HepG2 (cell line): ENCODE measurements at regions not wholly inside any gene's neighbourhood (a gene's known extent, or its start where the extent isn't known, plus 50 kb on each side); places are given as distances from the start of the nearest gene placed in this dataset.

Source experiments
- ATAC-seq: fragments of 200-7000 bp; cut with Tn5 transposase; 3 replicates; pipeline ENCODE4 v1.9.1; 2020; ENCODE audit warnings: mild to moderate bottlenecking, moderate library complexity
- BruUV-seq: library from RNA; stranded (reverse); fragments of 400-500 nt; replicated peaks from 2 replicates; lab custom pipeline; 2021; lab: Mats Ljungman, UMichigan
- CTCF ChIA-PET: fragments of 300-600 bp; formaldehyde crosslinking; extraction: SDS; loops from one replicate; lab custom pipeline; 2021; ENCODE audit warnings: low total read pairs, inconsistent platforms, low intra/inter-chr PET ratio; lab: Yijun Ruan, JAX
- POLR2A ChIA-PET: fragments of 350-600 bp; sonication (Branson Sonifier 250); formaldehyde crosslinking; loops from one replicate; lab custom pipeline; 2020; ENCODE audit warnings: antibody characterized with exemption, inconsistent platforms; lab: Yijun Ruan, JAX
- DNase-seq: peaks from one replicate; pipeline ENCODE4 v3.0.0-alpha.2; 2015; ENCODE audit warnings: low spot score
- FAIRE-seq: peaks from 3 replicates; lab custom pipeline; 2011; peaks lifted over from hg19 to GRCh38; lab: Jason Lieb, UNC
- H2AFZ ChIP-seq: one replicate; pipeline ENCODE4 v1.6.1; 2011; ENCODE audit warnings: low read length, inconsistent platforms
- H3K27ac ChIP-seq: fragments of 300-600 bp; 3 replicates; pipeline ENCODE4 v1.8.0; 2011; ENCODE audit warnings: mixed run types, mild to moderate bottlenecking, mixed read lengths, low read length, inconsistent platforms; ENCODE audit not compliant: insufficient read depth; ENCODE audit errors: extremely low read length
- H3K27me3 ChIP-seq, 2 experiments: fragments of 200-600 bp in 1 of 2; 2 replicates in 1 of 2; 3 replicates in 1 of 2; pipeline versions ENCODE4 v1.6.0 to v1.8.0; 2011; ENCODE audit warnings: low read length in 2 of 2, mild to moderate bottlenecking in 2 of 2, moderate library complexity in 2 of 2, inconsistent platforms in 1 of 2; ENCODE audit not compliant: insufficient read depth in 2 of 2, control insufficient read depth in 1 of 2
- H3K36me3 ChIP-seq, 2 experiments: fragments of 200-600 bp in 1 of 2; replicated peaks in 1 of 2; 2 replicates in 1 of 2; 3 replicates in 1 of 2; pipeline versions ENCODE4 v1.5.1 to v1.8.0; 2011; ENCODE audit warnings: low read length in 2 of 2, inconsistent platforms in 1 of 2; ENCODE audit not compliant: insufficient read depth in 2 of 2, control insufficient read depth in 1 of 2
- H3K4me1 ChIP-seq: 2 replicates; pipeline ENCODE4 v1.5.1; 2012; ENCODE audit warnings: low read length, inconsistent platforms; ENCODE audit not compliant: insufficient read depth
- H3K4me2 ChIP-seq: 2 replicates; pipeline ENCODE4 v1.6.0; 2011; ENCODE audit warnings: low read depth, low read length, inconsistent platforms
- H3K4me3 ChIP-seq, 3 experiments: fragments of 200-600 bp in 1 of 3; sonication (generic), shearing (Covaris generic) in 1 of 3; replicated peaks in 1 of 3; 2 replicates each; pipeline ENCODE4 v1.5.1; 2011 to 2016; ENCODE audit warnings: low read length in 3 of 3, inconsistent platforms in 2 of 3, low read depth in 2 of 3, mild to moderate bottlenecking in 2 of 3, control low read depth in 1 of 3, mixed read lengths in 1 of 3; ENCODE audit not compliant: insufficient read depth in 1 of 3
- H3K79me2 ChIP-seq: one replicate; pipeline ENCODE4 v1.6.1; 2011; ENCODE audit warnings: low read length, inconsistent platforms; ENCODE audit not compliant: insufficient read depth
- H3K9ac ChIP-seq: 2 replicates; pipeline ENCODE4 v1.6.0; 2011; ENCODE audit warnings: mild to moderate bottlenecking, low read depth, low read length, inconsistent platforms; ENCODE audit not compliant: insufficient read depth
- H3K9me3 ChIP-seq: 2 replicates; pipeline ENCODE4 v1.5.1; 2012; ENCODE audit warnings: mild to moderate bottlenecking, low read length
- H4K20me1 ChIP-seq: 2 replicates; pipeline ENCODE4 v1.6.0; 2011; ENCODE audit warnings: inconsistent platforms, mild to moderate bottlenecking, low read length, moderate library complexity; ENCODE audit not compliant: insufficient read depth
- MAFK ChIP-seq, 2 experiments: IDR thresholded peaks in 1 of 2; conservative IDR thresholded peaks in 1 of 2; 2 replicates each; pipeline ENCODE4 v1.6.1; 2011; ENCODE audit warnings: improper control_type of control experiment in 2 of 2, low read length in 2 of 2
- NAIF1 ChIP-seq: sonication (generic); formaldehyde crosslinking; IDR thresholded peaks from 2 replicates; pipeline ENCODE4 v1.5.0; 2020; ENCODE audit warnings: mild to moderate bottlenecking, missing genetic modification reagents, borderline replicate concordance
- SIN3B ChIP-seq: fragments of 150-350 bp; IDR thresholded peaks from 2 replicates; pipeline ENCODE4 v1.6.1; 2014; ENCODE audit warnings: low read length
- SMAD1 ChIP-seq: sonication (generic); formaldehyde crosslinking; IDR thresholded peaks from 2 replicates; pipeline ENCODE4 v1.4.0; 2020; ENCODE audit warnings: missing genetic modification reagents, low read depth, mild to moderate bottlenecking, borderline replicate concordance
- STAG1 ChIP-seq: sonication (generic); formaldehyde crosslinking; IDR thresholded peaks from 2 replicates; pipeline ENCODE4 v1.4.0; 2020; ENCODE audit warnings: missing genetic modification reagents
- ZBTB7B ChIP-seq: sonication (generic); formaldehyde crosslinking; IDR thresholded peaks from 2 replicates; pipeline ENCODE4 v1.4.0; 2020; ENCODE audit warnings: missing genetic modification reagents
- ZNF343 ChIP-seq: sonication (generic); formaldehyde crosslinking; IDR thresholded peaks from 2 replicates; pipeline ENCODE4 v1.4.0; 2020; ENCODE audit warnings: mild to moderate bottlenecking, missing genetic modification reagents
- ZNF616 ChIP-seq: sonication (generic); formaldehyde crosslinking; IDR thresholded peaks from 2 replicates; pipeline ENCODE4 v1.5.0; 2020; ENCODE audit warnings: low read depth, mild to moderate bottlenecking, missing genetic modification reagents
- ZNF816 ChIP-seq: sonication (generic); formaldehyde crosslinking; IDR thresholded peaks from 2 replicates; pipeline ENCODE4 v1.8.0; 2022; ENCODE audit warnings: missing genetic modification reagents, mild to moderate bottlenecking, borderline replicate concordance
- ZSCAN29 ChIP-seq: sonication (generic); formaldehyde crosslinking; conservative IDR thresholded peaks from 2 replicates; pipeline ENCODE4 v1.4.0; 2020; ENCODE audit warnings: mild to moderate bottlenecking, missing genetic modification reagents
- WGBS: methylation state at CpG from one replicate; pipeline ENCODE4 v1.1.6; 2017; ENCODE audit warnings: low lambda C conversion rate; 5-methylcytosine and 5-hydroxymethylcytosine counted together
- in situ Hi-C: cut with HindIII; loops from 2 replicates; pipeline ENCODE4 v1.10.0; 2017; ENCODE audit warnings: low pct_unique_long_range_greater_than_20kb; ENCODE audit not compliant: extremely low pct_ligation_motif_present
- intact Hi-C: fragments of 100-400 bp; cut with micrococcal nuclease; formaldehyde crosslinking; loops from one replicate; pipeline ENCODE4 v1.10.0; 2022; ENCODE audit not compliant: unreplicated experiment

DNA sequence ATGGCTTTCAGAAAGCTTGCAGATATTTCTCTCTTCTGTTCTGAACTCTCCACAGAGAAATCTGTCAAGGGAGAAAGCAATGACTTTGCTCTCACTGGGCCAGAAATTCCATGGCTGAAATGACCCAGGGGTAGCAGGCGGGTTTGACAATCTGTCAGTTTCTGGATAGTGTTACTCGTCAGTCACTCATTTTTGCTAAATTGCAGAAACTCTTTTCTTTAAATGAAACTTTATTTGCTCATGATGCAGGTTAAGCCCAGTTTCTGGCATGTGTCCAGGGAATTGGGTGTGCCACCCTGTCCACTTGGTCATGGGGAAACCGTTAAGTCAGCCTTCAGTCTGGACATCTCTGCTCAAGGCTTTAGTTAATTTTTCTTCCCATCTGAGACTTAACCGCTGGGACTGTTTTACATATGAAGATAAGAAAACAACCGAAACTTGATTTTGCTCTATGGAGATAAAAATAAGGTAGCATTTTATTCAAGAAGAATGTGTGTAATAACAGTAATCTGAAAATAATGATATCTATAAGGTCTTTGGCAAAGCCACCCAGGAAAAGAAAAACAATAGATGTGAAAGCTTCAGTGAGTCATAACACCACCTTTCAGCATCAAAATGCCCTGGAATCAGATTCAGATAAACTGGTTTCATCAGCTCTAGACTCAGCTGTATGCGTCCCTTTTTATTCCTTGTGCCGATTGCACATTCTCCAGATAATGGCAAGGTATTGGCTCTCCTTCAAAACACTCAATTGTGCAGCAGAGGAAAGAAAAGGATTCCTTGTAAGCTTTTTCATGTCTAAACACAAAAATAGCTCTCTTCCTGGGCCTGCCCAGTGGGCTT is 308.3 kb downstream of the ZSWIM6 start:
- no peaks in the 10 kb centered on the region for H3K4me1 ChIP-seq
- no peaks in the 10 kb centered on the region for H3K9me3 ChIP-seq
- no peak overlapping the region for H3K4me2 ChIP-seq
- POLR2A ChIA-PET, result no interaction called here
- in situ Hi-C loops, result no loop called here
- FAIRE-seq (no peak), DNase-seq (no peak), ATAC-seq (no peak)
- CTCF ChIA-PET, result no interaction called here
- peaks cover 1 to 10% of the 10 kb centered on the region in 2 experiments; a peak in 4 of 5 replicates for H3K27me3 ChIP-seq
- H3K4me3 ChIP-seq, result no peak overlapping the region
- no peak overlapping the region for H3K9ac ChIP-seq
- no TSS peak for BruUV-seq
- TF ChIP-seq ZNF816, result no peak
- no peak for TF ChIP-seq ZNF616 (CRISPR knock-in tag)
- no peak for TF ChIP-seq SMAD1 (CRISPR knock-in tag)
- peak in 1 of 2 experiments; percentile 23; a peak in 1 of 4 replicates for TF ChIP-seq MAFK (conservative IDR thresholded peaks at IDR 0.05 in 1 of 2, IDR thresholded peaks at IDR 0.05 in 1 of 2; ENCODE audit: low read length in 2 of 2)
- no peak for TF ChIP-seq NAIF1 (CRISPR knock-in tag)
- TF ChIP-seq SIN3B, result no peak
- H3K36me3 ChIP-seq, result no peaks in the 10 kb centered on the region
- H2AFZ ChIP-seq, result no peak overlapping the region
- intact Hi-C loops, result no loop called here
- 26% methylated on average over 7 of the region's 7 CpGs for WGBS
- no peaks in the 10 kb centered on the region for H3K79me2 ChIP-seq
- H4K20me1 ChIP-seq, result no peaks in the 10 kb centered on the region
- H3K27ac ChIP-seq, result no peak overlapping the region

- no peaks in the 10 kb centered on the region for H3K79me2 ChIP-seq
- H3K4me1 ChIP-seq, result no peaks in the 10 kb centered on the region
- H3K9ac ChIP-seq, result no peak overlapping the region
- WGBS, result 27% methylated on average over 7 of the region's 7 CpGs
- ChIA-PET CTCF (no interaction called here), POLR2A (no interaction called here)
- no peaks in the 10 kb centered on the region for H3K9me3 ChIP-seq
- H3K4me2 ChIP-seq, result no peak overlapping the region
- DNase-seq (no peak), FAIRE-seq (no peak), ATAC-seq (peak; percentile 63)
- H3K27me3 ChIP-seq, result peaks cover 1 to 10% of the 10 kb centered on the region in 2 experiments; a peak in 3 of 5 replicates
- no peak overlapping the region for H2AFZ ChIP-seq
- TF ChIP-seq ZSCAN29 (no peak), ZNF343 (no peak), ZBTB7B (CRISPR knock-in tag) (no peak), STAG1 (peak; percentile 28; the same call in 1 of the 2 replicates)
- no TSS peak for BruUV-seq
- H3K27ac ChIP-seq, result no peak overlapping the region
- in situ Hi-C loops (no loop called here), intact Hi-C loops (no loop called here)
- no peaks in the 10 kb centered on the region for H3K36me3 ChIP-seq
- no peaks in the 10 kb centered on the region for H4K20me1 ChIP-seq
- no peak overlapping the region for H3K4me3 ChIP-seq
These were observed 309.9 kb downstream of the ZSWIM6 start for GRCh38 chr5:61641748-61642565.
